WTC11 (cell line): ENCODE measurements at regions not wholly inside any gene's neighbourhood (a gene's known extent, or its start where the extent isn't known, plus 50 kb on each side); places are given as distances from the start of the nearest gene placed in this dataset.

Experiments used
- CREB1 ChIP-seq: sonication (generic); formaldehyde crosslinking; IDR thresholded peaks from 2 replicates; pipeline ENCODE4 v1.8.0; 2023; ENCODE audit warnings: mild to moderate bottlenecking, missing genetic modification reagents
- KAT7 ChIP-seq: sonication (generic); formaldehyde crosslinking; IDR thresholded peaks from 2 replicates; pipeline ENCODE4 v1.8.1; 2023; ENCODE audit warnings: missing genetic modification reagents, mild to moderate bottlenecking, borderline replicate concordance
- RELA ChIP-seq: sonication (generic); formaldehyde crosslinking; IDR thresholded peaks from 2 replicates; pipeline ENCODE4 v1.8.1; 2022; ENCODE audit warnings: missing genetic modification reagents, mild to moderate bottlenecking, borderline replicate concordance
- TF ChIP-seq, protein P1 (sequence below): sonication (generic); formaldehyde crosslinking; conservative IDR thresholded peaks from 2 replicates; pipeline ENCODE4 v1.8.1; 2023; ENCODE audit warnings: mild to moderate bottlenecking, low read depth, missing genetic modification reagents, moderate library complexity
- TF ChIP-seq, protein P2 (sequence below): sonication (generic); formaldehyde crosslinking; IDR thresholded peaks from 2 replicates; pipeline ENCODE4 v1.8.0; 2022; ENCODE audit warnings: mild to moderate bottlenecking, missing genetic modification reagents

DNA sequence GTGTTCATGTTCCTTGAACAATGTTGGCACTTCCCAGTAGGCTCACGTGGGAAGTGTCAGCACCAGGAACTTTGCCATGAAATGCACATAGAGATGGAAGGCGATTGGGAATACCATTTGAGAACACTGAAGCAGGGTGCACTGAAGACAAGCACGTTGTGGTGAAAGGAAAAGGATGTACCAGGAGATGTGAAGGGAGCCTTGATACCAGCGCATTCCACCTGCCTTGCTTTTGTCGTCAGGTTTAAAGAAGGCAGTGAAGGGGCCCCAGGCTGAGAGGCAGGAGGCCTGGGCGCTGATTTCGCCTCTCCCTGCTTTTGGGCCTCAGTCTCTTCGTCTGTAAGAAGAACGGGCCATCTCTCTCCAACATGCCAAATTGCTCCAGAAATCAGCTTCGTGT, 194.5 kb upstream of the HES1 start:
- TF ChIP-seq RELA (CRISPR knock-in tag) (no peak), CREB1 (CRISPR knock-in tag) (no peak), KAT7 (no peak)
- TF ChIP-seq, protein P1, sequence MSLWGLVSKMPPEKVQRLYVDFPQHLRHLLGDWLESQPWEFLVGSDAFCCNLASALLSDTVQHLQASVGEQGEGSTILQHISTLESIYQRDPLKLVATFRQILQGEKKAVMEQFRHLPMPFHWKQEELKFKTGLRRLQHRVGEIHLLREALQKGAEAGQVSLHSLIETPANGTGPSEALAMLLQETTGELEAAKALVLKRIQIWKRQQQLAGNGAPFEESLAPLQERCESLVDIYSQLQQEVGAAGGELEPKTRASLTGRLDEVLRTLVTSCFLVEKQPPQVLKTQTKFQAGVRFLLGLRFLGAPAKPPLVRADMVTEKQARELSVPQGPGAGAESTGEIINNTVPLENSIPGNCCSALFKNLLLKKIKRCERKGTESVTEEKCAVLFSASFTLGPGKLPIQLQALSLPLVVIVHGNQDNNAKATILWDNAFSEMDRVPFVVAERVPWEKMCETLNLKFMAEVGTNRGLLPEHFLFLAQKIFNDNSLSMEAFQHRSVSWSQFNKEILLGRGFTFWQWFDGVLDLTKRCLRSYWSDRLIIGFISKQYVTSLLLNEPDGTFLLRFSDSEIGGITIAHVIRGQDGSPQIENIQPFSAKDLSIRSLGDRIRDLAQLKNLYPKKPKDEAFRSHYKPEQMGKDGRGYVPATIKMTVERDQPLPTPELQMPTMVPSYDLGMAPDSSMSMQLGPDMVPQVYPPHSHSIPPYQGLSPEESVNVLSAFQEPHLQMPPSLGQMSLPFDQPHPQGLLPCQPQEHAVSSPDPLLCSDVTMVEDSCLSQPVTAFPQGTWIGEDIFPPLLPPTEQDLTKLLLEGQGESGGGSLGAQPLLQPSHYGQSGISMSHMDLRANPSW (CRISPR knock-in tag) = no peak
- TF ChIP-seq, protein P2, sequence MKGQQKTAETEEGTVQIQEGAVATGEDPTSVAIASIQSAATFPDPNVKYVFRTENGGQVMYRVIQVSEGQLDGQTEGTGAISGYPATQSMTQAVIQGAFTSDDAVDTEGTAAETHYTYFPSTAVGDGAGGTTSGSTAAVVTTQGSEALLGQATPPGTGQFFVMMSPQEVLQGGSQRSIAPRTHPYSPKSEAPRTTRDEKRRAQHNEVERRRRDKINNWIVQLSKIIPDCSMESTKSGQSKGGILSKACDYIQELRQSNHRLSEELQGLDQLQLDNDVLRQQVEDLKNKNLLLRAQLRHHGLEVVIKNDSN (CRISPR knock-in tag) = no peak
